ENCODE measurements at regions not wholly inside any gene's neighbourhood (a gene's known extent, or its start where the extent isn't known, plus 50 kb on each side); places are given as distances from the start of the nearest gene placed in this dataset.
"Not testable (repeated sequence)": the region's sequence is repeated elsewhere in the genome, so short reads cannot be mapped to it uniquely, and the experiment has no call there.

GRCh38 chr1:199044191-199044590 is 405.4 kb downstream of the PTPRC start:
- peak; percentile 28 for DNase-seq (ENCODE audit: low read depth)

GRCh38 chr1:199046618-199047017 is 407.8 kb downstream of the PTPRC start:
- peak; percentile 5 for DNase-seq (ENCODE audit: low read depth)

DNA sequence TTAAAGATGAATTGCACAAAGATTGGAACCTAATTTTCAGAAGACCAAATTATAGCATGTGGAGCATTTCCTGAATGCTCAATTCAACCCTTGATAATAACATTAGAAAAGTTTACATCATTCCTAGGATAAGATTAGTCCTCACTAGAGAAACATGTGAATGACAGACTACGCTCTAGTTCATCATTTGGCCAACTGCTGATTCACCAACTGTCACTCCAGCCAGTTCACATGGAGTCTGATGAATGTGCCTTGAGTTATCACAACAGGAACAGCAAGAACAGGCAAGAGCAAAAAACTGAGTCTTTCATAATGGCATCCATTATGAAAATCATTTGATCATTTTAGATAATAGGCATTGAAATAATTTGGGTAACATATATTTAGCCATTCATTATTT is 415.9 kb downstream of the PTPRC start:
- no peak for DNase-seq (ENCODE audit: low read depth)

GRCh38 chr1:199057322-199057721 is 418.5 kb downstream of the PTPRC start:
- DNase-seq (ENCODE audit: low read depth): no peak

GRCh38 chr1:199058281-199058680 is 419.4 kb downstream of the PTPRC start:
- DNase-seq (ENCODE audit: low read depth): no peak

GRCh38 chr1:199064971-199065370 is 426.1 kb downstream of the PTPRC start:
- no peak for DNase-seq (ENCODE audit: low read depth)

DNA sequence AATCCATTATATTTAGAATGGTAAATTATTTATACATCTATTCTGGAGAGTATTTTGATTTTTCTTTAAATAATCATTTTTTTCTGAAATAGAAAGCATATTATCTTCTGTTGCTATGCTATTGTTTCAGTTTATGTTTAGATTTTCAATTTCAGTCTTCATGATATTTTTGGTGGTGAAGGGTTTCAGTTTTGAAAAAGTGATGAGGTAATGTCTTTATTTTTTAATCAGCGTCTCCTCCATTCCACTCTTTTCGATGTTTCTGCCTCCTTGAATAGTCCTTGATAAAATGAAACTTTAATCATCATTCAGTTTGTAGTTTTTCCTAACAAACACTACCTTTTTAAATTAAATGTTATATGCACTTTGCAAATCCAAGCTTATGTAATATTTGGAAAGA is 428.6 kb downstream of the PTPRC start:
- DNase-seq (ENCODE audit: low read depth): no peak

DNA sequence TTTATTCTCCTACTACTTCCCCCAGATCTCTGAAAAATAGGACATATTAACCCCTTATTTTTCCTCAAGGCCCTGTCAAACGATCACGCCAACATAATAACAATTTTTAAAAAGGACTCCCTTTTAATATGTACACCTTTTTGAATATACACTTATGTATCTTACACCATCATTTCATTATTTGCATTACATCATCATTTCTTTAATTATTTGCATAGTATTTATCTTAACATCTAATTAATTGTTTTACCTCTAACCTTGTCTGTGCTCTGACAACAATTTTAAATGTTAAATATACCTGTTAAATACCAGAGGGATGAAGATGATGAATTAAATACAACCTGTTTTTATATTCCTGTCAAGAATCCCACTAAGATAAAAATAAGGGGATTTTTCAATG is 432.2 kb downstream of the PTPRC start:
- no peak for DNase-seq (ENCODE audit: low read depth)

DNA sequence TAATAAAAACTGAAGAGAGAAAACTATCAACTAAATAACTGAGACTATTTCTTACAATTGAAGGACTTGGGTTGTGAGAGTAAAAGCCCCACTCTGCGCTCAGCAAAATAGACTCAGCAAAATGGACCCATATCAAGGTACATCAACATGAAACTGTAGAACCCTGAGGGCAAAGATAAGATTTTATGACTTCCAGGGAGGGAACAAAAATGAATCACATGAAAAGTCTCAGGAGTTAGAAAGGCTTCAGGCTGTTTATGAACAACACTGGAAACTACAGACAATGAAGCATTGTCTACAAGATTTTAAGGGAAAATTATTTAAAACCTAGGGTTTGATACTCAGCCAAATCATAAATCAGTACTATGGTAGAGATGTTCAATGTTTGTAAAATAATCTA is 434.3 kb downstream of the PTPRC start:
- DNase-seq (ENCODE audit: low read depth): peak; percentile 67

GRCh38 chr1:199075792-199076191 is 437.0 kb downstream of the PTPRC start:
- DNase-seq (ENCODE audit: low read depth): no peak

- no peak for DNase-seq (ENCODE audit: low read depth)
Measured at GRCh38 chr1:199079994-199080393, 441.2 kb downstream of the PTPRC start.

DNA sequence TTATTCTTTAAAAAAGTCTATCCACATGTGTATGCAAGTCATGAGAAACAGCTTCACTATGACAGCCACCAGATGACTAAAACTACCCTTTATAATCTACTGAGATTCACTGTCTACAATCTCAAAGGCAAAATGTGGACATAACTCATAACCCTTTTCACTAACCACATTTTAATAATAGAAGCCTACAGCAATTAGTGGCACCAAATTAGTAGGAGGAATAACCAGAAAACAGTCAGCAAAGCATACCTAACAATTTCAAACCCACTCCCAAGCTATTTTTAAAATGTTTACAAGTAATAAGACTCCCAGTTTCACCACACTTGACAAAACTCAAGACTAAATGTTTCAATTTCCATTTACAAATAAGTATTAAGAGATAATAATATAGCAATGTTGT is 442.9 kb downstream of the PTPRC start:
- no peak for DNase-seq (ENCODE audit: low read depth)

DNA sequence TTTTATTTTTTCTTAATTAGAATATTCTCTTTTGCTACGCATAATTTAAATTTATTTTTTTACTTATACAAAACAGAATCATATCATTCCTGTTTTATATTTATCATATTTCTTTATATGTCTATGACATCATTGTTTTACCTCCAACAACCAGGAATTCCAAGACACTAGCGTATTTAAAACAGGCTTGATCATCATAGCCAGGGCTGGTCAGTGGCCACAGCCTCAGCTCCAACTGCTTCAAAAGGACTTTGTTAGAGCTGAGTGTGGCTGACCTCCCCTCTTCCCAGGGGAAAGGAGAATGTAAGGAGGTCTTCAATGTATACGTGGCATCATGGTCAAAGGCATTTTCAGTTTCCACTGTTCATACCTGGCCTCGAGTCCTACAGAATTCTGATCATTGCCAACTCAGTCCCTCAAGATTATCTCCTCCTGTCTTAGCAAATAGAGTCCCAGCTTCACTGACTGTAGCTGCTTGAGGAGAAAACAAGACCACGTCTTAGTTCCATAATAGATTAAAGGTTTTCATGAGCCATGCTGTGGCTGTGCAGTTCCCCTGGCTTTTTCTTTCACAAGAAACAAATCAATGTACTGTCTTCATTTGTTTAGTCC is 444.0 kb downstream of the PTPRC start:
- no peak for DNase-seq (ENCODE audit: low read depth)

DNA sequence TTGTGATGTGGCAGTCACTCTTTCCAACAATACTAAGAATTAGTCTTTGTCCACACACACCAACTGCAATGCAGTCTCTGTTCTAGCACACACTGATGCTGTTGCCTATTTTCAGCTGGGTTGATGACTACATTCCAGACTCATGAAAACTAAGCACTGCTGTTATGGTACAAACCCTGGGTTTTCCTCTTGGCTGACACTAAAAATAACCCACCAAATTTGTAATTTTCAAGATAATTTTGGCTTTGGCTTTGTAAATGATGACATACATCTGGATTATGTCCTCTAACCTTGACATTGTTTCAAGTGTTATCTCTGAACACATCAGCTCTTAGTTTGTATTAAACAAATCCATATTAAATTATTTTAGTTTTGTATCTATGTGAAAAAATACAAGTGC is 444.8 kb downstream of the PTPRC start:
- peak; percentile 40 for DNase-seq (ENCODE audit: low read depth)

GRCh38 chr1:199084293-199084692 is 445.5 kb downstream of the PTPRC start:
- peak; percentile 46 for DNase-seq (ENCODE audit: low read depth)

- no peak for DNase-seq (ENCODE audit: low read depth)
Measured at GRCh38 chr1:199085903-199086302, 447.1 kb downstream of the PTPRC start.

DNA sequence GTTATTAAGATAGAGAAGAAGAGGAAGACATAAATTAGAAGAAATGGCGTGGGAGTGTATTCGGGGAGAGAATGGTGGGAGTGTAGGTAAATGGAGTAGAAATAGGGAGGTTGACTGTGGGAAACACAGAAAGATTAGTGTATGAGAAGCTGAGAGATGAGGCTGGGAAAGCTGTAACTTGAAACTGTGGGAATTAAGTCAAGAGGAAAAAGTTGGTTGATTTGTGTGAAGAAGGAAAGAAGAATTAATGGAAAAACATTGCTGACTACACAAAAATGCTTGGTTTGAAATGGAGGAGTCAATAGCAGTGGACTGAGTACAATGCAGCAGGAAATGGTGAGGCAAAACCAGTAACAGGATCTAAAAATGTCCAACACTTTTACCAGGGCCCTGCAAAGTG is 448.3 kb downstream of the PTPRC start:
- DNase-seq (ENCODE audit: low read depth): no peak

DNA sequence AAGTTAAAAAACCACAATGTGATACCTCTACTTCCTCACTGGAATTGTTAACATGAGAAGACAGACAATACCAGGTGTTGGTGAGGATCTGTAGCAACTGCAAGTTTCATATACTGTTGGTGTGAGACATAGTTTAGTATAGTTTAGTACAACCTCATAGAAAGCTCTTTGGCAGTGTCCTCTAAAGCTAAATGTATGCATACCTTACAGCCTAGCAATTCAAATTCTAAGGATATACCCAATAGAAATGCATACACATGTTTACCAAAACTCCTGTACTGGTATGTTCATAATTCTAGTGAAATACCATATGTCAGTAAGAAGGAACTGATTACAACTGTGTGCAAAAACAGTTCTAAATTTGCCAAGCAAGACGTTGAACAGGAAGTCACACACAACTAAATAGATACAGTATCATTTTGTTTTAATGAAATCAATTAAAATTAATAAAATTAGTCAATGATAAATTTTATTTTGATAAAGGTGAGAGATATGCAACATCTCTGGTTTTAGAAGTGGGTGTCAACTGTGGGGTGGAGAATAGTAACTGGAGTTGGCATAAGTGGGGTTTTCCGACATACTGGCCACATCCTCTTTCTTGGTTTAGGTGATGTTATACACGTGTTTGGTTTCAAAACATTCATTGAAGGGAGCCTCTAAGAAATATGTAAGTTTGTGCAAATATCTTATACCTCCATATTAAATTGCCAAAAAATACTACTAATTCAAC is 450.7 kb downstream of the PTPRC start:
- no peak for DNase-seq (ENCODE audit: low read depth)

DNA sequence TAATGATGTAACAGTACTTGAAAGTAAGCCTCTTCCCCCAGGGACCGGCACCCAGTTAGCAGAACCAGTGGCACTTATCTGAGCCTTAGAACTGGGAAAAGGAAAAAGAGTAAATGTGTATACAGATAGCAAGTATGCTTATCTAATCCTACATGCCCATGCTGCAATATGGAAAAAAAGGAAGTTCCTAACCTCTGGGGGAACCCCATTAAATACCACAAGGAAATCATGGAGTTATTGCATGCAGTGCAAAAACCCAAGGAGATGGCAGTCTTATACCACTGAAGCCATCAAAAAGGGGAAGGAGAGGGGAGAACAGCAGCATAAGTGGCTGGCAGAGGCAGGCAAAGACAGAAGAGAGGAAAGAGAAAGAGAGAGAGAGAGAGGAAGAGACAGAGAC is 456.8 kb downstream of the PTPRC start:
- not testable (repeated sequence) for DNase-seq (ENCODE audit: low read depth)

- DNase-seq (ENCODE audit: low read depth): no peak
Measured at GRCh38 chr1:199096591-199096990, 457.8 kb downstream of the PTPRC start.

- no peak for DNase-seq (ENCODE audit: low read depth)
Measured at GRCh38 chr1:199098468-199098867, 459.6 kb downstream of the PTPRC start.

GRCh38 chr1:199101139-199101538 is 462.3 kb downstream of the PTPRC start:
- peak; percentile 74 for DNase-seq (ENCODE audit: low read depth)

DNA sequence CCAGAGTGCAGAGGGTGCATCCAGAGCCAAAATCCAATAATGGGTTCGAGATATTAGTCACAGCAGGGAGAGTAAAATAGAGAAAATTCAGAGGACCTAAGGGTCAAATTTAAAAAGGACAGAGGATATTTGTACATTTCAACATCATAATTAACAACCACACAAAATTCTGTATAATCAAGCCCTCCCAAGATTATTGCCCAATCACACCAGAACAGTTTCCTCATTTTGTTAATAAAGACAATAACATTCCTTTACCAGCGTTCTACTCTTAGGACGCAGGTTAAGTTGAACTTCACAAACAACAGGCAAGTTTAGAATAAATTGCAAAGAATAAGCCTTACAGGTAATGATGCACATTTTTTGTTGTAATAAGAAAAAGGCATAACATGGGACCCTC is 462.8 kb downstream of the PTPRC start:
- DNase-seq (ENCODE audit: low read depth): no peak

- no peak for DNase-seq (ENCODE audit: low read depth)
Measured at GRCh38 chr1:199102239-199102638, 463.4 kb downstream of the PTPRC start.
